GM12873 (cell line): ENCODE measurements at regions not wholly inside any gene's neighbourhood (a gene's known extent, or its start where the extent isn't known, plus 50 kb on each side); places are given as distances from the start of the nearest gene placed in this dataset.

Experiments used
- CTCF ChIP-seq: IDR thresholded peaks from 2 replicates; pipeline ENCODE4 v1.5.1; 2012; ENCODE audit warnings: low read depth, mild to moderate bottlenecking, moderate library complexity, low read length, control low read depth; ENCODE audit not compliant: insufficient read depth; ENCODE audit errors: missing control alignments

DNA sequence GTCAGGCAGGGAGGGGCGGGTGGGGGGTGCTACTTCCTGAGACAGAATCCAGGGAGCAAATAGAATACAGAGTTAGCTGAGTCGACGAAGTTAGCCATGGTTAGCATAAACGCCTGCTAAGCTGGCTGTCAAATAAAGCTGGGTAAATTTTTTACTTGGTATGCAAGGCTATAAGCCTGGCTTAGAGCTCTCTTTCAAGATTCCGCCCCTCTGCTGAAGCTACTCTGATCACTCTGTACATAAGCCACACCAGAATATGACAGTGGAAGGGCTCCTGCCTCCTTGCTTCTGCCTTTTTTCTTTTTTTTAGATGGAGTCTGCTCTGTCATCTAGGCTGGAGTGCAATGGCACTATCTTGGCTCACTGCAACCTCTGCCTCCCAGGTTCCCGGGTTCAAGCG, 58.3 kb downstream of the CYRIA start:
- TF ChIP-seq CTCF: no peak

GRCh38 chr2:16604236-16604635, 61.4 kb downstream of the CYRIA start:
- TF ChIP-seq CTCF: no peak

DNA sequence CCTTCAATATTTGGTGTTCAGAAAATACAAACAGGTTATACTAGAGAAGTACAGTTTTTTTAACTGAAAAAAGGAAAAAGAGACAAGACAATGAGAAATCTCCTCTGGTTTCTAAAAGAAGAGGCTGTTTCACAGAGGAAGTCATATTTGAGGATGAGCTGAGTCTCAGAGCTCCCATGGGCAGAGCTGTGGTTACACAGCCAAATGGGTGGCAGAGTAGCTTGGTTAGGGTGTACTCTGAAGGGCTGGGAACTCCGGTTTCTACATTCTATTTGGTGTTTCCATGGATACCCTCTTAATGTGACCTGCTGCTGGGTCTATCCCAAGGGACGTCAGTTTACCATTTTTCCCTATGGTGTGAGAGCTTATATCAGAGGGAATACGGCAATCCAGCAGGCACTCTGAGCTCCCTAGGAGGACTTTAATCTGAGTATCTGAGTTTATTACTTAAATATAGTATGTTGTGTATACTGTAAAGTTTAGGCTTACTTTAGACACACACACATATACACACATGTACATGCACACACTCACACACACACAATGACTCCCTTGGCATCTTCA, 74.2 kb downstream of the CYRIA start:
- TF ChIP-seq CTCF: no peak

DNA sequence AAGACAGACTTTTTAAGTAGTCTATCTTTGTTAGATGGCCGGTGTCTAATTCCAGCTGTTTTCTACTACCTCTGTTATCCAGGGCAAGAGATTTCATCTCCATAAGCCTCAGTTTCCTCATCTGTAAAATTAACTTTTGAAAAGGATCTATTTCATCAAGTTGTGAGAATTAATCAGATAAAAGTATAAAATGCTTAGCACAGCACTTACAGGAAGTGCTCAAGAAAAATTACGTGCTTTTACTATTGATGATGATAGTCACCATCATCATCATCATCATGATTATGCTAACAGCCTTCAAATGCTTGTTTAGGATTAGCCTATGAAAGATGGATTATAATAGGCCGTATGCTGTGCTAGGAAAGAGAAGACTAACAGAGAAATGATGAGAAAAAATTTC, 76.2 kb downstream of the CYRIA start:
- TF ChIP-seq CTCF: no peak

DNA sequence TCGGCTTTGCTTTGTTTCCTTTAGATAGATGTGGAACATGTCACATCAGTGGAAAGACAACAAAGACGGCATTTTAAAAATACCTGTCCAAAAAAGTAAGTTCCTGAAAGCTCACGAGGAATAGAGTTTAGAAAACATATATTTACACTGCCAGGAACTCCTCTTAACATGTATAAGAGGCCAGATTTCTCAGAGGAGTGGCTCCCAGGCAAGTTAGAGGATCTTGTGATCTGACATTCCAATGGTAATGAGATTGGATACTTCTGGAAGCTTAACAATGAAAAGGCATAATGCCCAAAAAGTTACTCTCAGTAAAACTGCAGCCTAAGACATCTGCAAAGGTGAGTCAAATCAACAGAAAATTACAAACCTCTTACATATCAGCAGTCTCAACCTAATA, 77.1 kb downstream of the CYRIA start:
- no peak for TF ChIP-seq CTCF

DNA sequence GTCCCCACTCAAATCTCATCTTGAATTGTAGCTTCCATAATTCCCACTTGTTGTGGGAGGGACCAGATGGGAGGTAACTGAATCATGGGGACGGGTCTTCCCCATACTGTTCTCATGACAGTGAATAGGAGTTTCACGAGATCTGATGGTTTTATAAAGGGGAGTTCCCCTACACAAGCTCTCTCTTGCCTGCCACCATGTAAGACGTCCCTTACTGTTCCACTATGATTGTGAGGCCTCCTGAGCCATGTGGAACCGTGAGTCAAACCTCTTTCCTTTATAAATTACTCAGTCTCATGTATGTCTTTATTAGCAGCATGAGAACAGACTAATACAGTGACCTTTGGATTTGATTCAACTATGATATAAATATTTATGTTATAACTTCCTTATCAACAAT, 78.0 kb downstream of the CYRIA start:
- TF ChIP-seq CTCF: no peak

DNA sequence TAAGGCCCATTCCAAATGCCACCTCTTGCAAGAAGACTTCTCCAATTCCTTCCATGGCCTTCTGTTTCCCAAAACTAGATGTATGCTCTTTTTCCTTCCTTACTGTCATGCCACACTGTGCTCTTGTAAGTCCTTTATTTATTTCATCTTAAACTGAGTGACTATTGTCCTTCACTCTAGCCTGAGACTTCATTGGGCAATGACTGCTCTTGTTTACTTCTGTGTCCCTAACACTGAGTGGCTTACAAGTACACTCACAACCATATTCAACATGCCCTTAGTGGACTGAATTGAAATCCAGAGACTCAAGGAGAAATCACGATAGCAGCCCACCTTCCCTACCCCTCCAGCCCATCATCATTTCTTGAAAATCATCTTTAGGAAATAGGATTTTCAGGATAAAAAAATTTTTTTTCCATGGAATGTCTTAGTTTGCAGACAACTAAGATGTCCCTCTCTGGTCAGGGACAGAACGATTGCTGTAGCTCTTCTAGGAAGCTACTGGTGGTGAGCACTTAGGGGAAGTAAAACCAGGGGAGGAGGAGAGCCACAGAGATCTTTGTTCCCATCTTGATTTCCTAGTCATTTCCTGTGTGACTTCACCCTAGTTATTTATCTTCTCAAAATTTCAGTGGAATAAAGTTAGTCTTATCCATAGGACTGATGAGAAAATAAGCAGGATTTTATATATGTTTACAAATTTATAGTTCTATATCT, 80.7 kb downstream of the CYRIA start:
- no peak for TF ChIP-seq CTCF
